Renal pelvis (tissue), 1 donor: ENCODE measurements at regions not wholly inside any gene's neighbourhood (a gene's known extent, or its start where the extent isn't known, plus 50 kb on each side); places are given as distances from the start of the nearest gene placed in this dataset.
"Not testable (repeated sequence)": the region's sequence is repeated elsewhere in the genome, so short reads cannot be mapped to it uniquely, and the experiment has no call there.

Experiments
- DNase-seq: peaks from one replicate; pipeline ENCODE4 v3.0.0-alpha.2; 2013

- DNase-seq: no peak
Observed at GRCh38 chr2:17460371-17461086, 57.7 kb downstream of the RAD51AP2 start.

GRCh38 chr2:17455343-17455742, 62.9 kb downstream of the RAD51AP2 start:
- no peak for DNase-seq

- not testable (repeated sequence) for DNase-seq
Observed at GRCh38 chr2:17446191-17446590, 72.0 kb downstream of the RAD51AP2 start.

GRCh38 chr2:17445744-17446143, 72.5 kb downstream of the RAD51AP2 start:
- no peak for DNase-seq

- no peak for DNase-seq
Observed at GRCh38 chr2:17442334-17442733, 75.9 kb downstream of the RAD51AP2 start.

GRCh38 chr2:17441790-17442189, 76.5 kb downstream of the RAD51AP2 start:
- DNase-seq: no peak

- DNase-seq: no peak
Observed at GRCh38 chr2:17441055-17441771, 77.0 kb downstream of the RAD51AP2 start.

GRCh38 chr2:17430326-17430725, 87.9 kb downstream of the RAD51AP2 start:
- DNase-seq: no peak

- no peak for DNase-seq
Observed at GRCh38 chr2:17429130-17429529, 89.1 kb downstream of the RAD51AP2 start.

GRCh38 chr2:17427401-17427800, 90.8 kb downstream of the RAD51AP2 start:
- no peak for DNase-seq

- DNase-seq: no peak
Observed at GRCh38 chr2:17426743-17427142, 91.5 kb downstream of the RAD51AP2 start.

GRCh38 chr2:17422061-17422460, 96.2 kb downstream of the RAD51AP2 start:
- DNase-seq: no peak

GRCh38 chr2:17416884-17417391, 101.3 kb downstream of the RAD51AP2 start:
- DNase-seq: no peak

- DNase-seq: no peak
Observed at GRCh38 chr2:17413036-17413435, 105.2 kb downstream of the RAD51AP2 start.

GRCh38 chr2:17401096-17401495, 117.1 kb downstream of the RAD51AP2 start:
- DNase-seq: no peak

GRCh38 chr2:17398770-17399169, 119.5 kb downstream of the RAD51AP2 start:
- no peak for DNase-seq

- DNase-seq: no peak
Observed at GRCh38 chr2:17388798-17389197, 129.4 kb downstream of the RAD51AP2 start.

- no peak for DNase-seq
Observed at GRCh38 chr2:17387591-17387990, 130.6 kb downstream of the RAD51AP2 start.

GRCh38 chr2:17386771-17387170, 131.5 kb downstream of the RAD51AP2 start:
- DNase-seq: no peak

- DNase-seq: no peak
Observed at GRCh38 chr2:17380003-17380402, 138.2 kb downstream of the RAD51AP2 start.

- no peak for DNase-seq
Observed at GRCh38 chr2:17375262-17375661, 143.0 kb downstream of the RAD51AP2 start.

- no peak for DNase-seq
Observed at GRCh38 chr2:17373741-17374140, 144.5 kb downstream of the RAD51AP2 start.

GRCh38 chr2:17373041-17373440, 145.2 kb downstream of the RAD51AP2 start:
- DNase-seq: no peak
